CD4-positive, alpha-beta T cell treated with Interleukin-6 at 100 ng/mL for 8 hours (primary cell): ENCODE measurements at regions not wholly inside any gene's neighbourhood (a gene's known extent, or its start where the extent isn't known, plus 50 kb on each side); places are given as distances from the start of the nearest gene placed in this dataset.
A peak's percentile ranks its signal among the peaks of the same experiment; 100 is the strongest.
"Not testable (repeated sequence)": the region's sequence is repeated elsewhere in the genome, so short reads cannot be mapped to it uniquely, and the experiment has no call there.

ENCODE experiments used
- DNase-seq: peaks from one replicate; pipeline ENCODE4 v3.0.0-alpha.2; 2020; ENCODE audit warnings: mixed read lengths, low spot score

- DNase-seq = no peak
Observed at GRCh38 chr3:150300852-150301517, 107.1 kb upstream of the TSC22D2 start.

DNA sequence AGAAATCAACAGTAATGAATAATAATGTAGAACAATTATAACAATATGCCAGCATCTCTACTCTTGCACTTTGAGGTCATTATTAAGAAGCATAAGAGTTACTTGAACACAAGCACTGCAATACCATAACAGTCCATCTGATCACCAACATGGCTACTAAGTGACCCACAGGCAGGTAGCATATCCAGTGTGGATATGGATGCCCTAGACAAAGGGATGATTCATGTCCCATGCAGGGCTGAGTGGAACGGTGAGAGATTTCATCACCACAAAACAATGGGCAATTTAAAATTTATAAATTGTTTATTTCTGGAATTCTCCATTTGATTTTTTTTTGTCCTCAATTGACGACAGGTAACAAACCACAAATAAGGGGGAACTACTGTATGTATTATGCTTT, 107.7 kb upstream of the TSC22D2 start:
- no peak for DNase-seq

DNA sequence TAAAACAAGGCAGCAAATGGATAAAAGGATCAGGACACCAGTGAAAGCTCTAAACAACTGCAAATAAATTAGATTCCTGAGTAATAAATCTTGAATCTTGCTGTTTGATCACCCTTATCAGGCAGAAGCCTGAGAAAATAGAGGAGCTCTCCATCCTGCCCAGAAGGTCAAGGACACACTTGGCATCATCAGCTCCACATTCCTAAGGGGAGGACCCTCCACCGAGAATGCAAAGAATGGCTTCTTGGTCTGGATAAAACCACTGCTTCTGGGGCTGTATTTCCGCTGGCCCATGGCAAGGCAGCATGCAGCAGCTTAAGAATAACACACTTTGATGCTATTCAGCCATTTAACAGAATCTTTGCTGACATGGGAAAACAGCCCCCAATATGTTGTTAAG, 108.9 kb upstream of the TSC22D2 start:
- DNase-seq = no peak

GRCh38 chr3:150296966-150297365, 111.1 kb upstream of the TSC22D2 start:
- no peak for DNase-seq

DNA sequence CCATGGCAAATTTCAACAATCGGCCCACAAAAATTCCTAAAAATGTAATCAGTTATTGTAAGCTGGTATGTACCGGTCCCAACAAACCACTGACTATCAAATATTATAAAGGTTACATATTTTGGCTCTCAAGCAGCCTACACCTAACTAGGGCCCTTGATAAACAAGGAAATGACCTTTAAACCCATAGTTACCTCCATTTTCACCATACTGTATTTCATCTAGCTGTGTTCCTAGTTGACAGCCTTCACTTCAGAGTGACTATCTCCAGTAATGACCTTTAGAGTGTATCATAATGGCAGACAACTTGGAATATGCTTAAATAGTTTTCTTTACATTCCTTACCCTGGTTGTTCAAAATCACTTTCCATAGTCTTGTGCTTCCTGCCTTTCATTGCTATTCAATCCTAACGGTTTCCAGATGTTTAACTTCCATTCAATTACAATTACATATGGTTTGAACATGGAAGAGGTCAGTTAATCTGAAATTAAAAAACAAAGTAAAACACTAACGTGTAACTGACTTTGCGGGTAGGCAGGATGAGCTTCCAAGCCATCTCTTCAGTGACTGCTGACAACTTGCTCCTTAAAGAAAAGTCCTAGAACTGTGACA, 111.9 kb upstream of the TSC22D2 start:
- DNase-seq = no peak

DNA sequence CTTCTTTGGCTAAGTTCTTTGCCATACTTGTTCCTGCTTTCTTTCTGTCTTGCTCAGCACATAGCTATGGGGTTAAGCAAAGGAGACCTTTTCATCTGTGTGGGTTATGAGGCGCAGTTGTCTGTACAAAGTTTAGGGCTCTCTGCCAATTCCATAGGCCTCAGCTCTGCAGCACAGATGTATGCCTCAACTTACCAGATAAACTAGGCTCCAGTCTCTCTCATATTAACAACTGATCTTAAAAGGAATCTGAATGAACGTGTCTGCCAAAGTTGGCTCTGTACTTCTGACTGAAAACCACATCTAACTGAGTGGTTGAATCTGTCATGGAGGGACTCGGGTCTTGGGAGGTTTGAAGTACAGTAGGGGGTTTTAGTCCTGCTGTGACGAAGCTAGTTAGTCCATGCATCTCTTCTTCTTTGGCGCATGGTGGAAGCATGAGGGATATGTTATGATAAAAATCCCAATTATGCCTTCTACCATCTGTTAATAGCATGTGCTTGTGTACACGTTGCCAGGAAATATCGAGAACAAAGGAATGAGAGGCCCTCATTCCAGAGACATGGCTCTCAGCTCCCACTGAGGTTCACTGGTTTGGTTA, 114.6 kb upstream of the TSC22D2 start:
- DNase-seq = no peak

DNA sequence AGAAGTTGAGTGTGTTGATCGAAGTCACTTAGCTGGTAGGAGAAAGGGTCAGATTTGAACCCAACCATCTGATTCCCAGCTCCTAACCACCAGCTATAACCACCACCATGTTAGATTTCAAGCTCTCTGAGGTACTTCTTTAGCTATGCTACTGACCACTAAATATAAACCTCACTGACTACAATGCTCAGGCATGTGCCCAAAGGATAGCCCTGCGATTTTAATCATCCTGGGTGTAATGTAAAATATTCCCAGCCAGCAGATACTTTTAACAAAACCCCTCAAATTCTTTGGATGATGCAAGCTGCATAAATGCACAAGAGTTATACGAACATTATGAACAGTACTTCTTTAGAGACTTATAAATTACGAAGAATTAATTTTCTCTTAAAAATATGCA, 115.2 kb upstream of the TSC22D2 start:
- no peak for DNase-seq

GRCh38 chr3:150291515-150291914, 116.6 kb upstream of the TSC22D2 start:
- DNase-seq = no peak

- DNase-seq = peak; percentile 47
Observed at GRCh38 chr3:150286390-150287147, 121.5 kb upstream of the TSC22D2 start.

DNA sequence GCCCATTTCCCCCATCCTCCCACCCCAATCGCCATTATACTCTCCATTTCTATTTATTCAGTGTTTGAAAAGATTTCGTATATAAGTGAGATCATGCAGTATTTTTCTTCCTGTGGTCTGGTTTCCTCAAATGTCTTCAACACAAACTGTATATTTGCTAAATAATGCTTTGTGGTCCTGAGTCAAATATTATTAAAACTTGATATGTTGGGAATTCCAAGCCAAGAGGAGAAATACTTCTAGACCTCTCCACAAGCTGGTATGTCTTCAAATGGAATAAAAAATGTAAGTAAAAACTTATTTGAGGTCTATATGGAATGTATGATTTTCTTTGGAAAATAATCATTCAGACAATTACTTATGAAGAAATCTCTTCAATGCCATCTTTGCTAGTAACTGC, 122.5 kb upstream of the TSC22D2 start:
- no peak for DNase-seq

DNA sequence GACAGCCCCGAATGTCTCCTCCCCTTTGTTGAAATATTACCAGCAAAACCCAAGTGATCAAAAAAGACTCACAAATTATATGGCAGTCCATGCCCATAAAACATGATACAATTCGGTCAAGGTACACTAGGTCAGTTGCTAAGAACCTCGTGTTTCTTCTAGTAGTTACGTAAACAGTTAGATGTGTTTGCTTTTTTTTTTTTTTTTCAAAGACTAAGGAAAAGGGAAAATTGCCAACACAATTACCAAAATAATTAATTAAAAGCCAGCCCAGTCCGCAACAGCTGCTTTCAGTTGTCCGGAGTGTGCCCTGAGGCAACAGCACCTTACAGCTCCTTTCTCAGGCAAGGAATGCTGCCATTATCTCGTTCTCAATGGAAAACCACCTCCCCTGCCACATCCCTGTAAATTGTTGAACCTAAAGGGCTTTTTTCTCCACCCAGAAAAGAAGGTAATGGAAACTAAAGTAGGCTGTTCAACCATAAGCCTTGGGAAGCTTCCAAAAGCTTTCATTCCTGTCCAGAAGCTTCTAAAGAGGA, 129.2 kb upstream of the TSC22D2 start:
- DNase-seq = no peak

DNA sequence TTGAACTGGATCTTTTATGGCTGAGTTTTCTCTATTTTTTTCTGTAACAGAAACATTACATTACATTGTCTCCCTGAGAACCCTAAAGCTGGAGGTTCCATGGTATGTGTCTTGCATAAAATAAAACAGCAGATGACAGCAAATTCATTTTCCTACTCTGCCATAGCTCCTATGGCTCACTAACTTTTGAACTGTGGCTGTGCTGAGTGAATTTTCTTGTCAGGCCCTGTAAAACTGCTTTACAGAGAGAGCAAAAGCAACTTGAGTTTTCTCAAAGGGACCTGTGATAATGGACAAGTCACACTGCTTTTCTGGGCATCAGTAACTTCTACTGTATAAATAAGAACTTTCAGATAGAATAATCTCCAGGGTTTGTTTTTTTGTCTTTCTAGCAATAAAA, 129.9 kb upstream of the TSC22D2 start:
- no peak for DNase-seq

DNA sequence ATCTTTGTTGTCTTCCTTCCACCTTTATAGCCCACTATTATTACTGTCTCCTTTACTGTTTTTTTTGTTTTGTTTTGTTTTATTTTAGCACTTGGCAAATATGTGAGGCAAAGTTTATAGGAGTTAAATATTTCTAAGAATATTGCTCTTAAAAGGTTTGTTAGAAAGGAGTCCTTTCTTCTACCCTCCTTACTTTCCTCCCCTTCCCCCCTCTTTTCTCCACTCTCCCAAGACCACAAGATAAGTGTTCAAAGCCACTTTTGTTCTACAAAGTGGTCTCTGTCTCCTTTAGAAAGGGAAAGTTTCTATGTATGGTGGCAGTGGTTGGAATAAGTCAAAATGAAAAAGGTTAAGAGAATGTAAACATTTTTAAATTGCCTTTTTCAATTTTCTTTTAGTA, 130.7 kb upstream of the TSC22D2 start:
- no peak for DNase-seq

- no peak for DNase-seq
Observed at GRCh38 chr3:150275941-150276340, 132.2 kb upstream of the TSC22D2 start.

DNA sequence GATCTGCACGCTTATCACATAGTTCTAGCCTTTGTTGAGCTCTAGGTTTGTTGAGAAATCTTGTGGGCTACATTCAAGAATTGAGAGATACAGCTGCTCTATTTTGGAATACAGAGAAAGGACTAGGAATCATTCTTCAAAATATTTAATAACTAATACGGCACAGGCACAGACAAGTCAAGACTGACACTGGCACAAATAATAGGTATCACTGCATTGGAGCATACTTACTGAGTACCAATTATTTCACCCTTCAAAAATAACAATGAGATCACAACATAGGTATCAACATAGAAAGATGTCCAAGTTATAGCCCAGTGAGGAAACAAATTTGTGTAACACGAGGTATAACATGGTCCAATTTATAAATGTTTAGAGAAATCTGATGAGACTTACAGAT, 133.7 kb upstream of the TSC22D2 start:
- no peak for DNase-seq

DNA sequence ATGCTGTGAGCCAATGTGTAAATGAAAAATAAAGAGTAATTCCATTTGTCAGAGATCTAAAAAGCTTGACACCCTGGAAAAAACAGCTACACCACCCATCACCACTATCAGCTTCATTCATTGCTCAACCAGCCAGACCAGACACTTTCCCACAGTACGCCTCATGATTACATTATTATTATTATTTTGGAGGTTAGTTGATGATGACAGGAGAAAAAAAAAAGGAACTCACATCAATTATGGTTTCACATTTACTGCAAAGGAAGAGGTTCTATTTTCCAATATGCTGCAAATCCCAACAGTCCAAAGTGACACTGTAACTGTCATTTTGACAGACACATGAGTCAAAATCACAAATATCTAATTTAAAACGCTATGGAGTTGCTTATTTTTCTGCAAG, 134.7 kb upstream of the TSC22D2 start:
- DNase-seq = no peak

DNA sequence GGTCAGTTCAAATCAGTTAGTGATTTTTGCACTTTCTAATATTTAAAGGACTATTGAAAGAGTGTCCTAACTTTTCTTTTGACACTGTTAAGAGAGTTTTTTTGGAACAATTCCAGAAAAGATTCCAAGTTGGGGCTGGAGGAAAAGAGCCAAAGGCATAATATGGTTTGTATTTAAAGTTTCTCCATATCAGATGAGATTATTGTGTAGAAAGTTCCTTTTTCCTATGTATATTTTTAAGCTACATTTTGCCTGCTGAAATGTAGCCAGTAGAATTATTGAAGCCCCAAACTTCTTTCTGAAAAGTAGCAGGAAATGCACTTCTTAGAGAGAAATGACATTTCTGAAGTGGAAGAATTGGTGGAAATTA, 136.5 kb upstream of the TSC22D2 start:
- no peak for DNase-seq

GRCh38 chr3:150270883-150271590, 137.1 kb upstream of the TSC22D2 start:
- no peak for DNase-seq

- DNase-seq = not testable (repeated sequence)
Observed at GRCh38 chr3:150270444-150270843, 137.7 kb upstream of the TSC22D2 start.

DNA sequence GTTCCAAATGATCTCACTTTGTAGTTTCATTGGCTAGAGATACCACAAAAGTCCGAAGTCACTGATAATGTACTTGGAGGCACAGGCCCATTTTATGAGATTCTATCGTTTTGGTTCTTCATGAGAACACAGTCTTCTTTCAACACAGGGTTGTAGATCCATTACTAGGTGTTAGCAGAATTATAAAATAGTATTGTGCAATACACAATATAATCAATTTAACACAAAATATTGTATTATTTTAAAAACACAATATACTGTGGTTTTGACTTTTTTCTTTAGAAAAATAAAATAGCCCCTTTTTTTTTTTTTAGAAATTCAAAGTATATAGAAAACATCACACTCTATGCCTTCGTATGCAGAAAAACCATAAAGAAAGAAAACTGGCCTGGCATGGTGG, 138.6 kb upstream of the TSC22D2 start:
- DNase-seq = no peak

- no peak for DNase-seq
Observed at GRCh38 chr3:150268426-150269391, 139.4 kb upstream of the TSC22D2 start.
